Smooth muscle cell (in vitro differentiated cells): ENCODE measurements at regions not wholly inside any gene's neighbourhood (a gene's known extent, or its start where the extent isn't known, plus 50 kb on each side); places are given as distances from the start of the nearest gene placed in this dataset.

Source experiments
- DNase-seq: peaks from one replicate; lab custom pipeline; 2025; ENCODE audit not compliant: unreplicated experiment; lab: John Stamatoyannopoulos, UW
- H2AFZ ChIP-seq: fragments of 200-600 bp; sonication (generic); 2 replicates; pipeline ENCODE4 v1.6.0; 2016; ENCODE audit warnings: antibody characterized with exemption, low read depth, mild to moderate bottlenecking
- H3F3A ChIP-seq: fragments of 200-600 bp; sonication (generic); 2 replicates; pipeline ENCODE4 v1.6.0; 2017; ENCODE audit warnings: antibody characterized with exemption, low read depth
- H3K27ac ChIP-seq: fragments of 200-600 bp; sonication (generic); 2 replicates; pipeline ENCODE4 v1.5.1; 2016; ENCODE audit warnings: low read depth, mild to moderate bottlenecking
- H3K27me3 ChIP-seq: fragments of 200-600 bp; sonication (generic); 2 replicates; pipeline ENCODE4 v1.6.1; 2016; ENCODE audit warnings: low read depth, mild to moderate bottlenecking
- H3K36me3 ChIP-seq: fragments of 200-600 bp; sonication (generic); 2 replicates; pipeline ENCODE4 v1.5.1; 2016; ENCODE audit warnings: low read depth
- H3K4me1 ChIP-seq: fragments of 200-600 bp; sonication (generic); 2 replicates; pipeline ENCODE4 v1.5.1; 2016; ENCODE audit warnings: low read depth
- H3K4me2 ChIP-seq: fragments of 200-600 bp; sonication (generic); 2 replicates; pipeline ENCODE4 v1.6.0; 2016; ENCODE audit warnings: mild to moderate bottlenecking
- H3K4me3 ChIP-seq: fragments of 200-600 bp; sonication (generic); 2 replicates; pipeline ENCODE4 v1.5.1; 2016; ENCODE audit warnings: mild to moderate bottlenecking
- H3K79me2 ChIP-seq: fragments of 200-600 bp; sonication (generic); 2 replicates; pipeline ENCODE4 v1.6.0; 2016; ENCODE audit warnings: low read depth, mild to moderate bottlenecking
- H3K9ac ChIP-seq: fragments of 200-600 bp; sonication (generic); 2 replicates; pipeline ENCODE4 v1.6.0; 2016; ENCODE audit warnings: low read depth
- H3K9me3 ChIP-seq: fragments of 200-600 bp; sonication (generic); replicated peaks from 2 replicates; pipeline ENCODE4 v1.5.1; 2016; ENCODE audit warnings: low read depth
- H4K20me1 ChIP-seq: fragments of 200-600 bp; sonication (generic); 2 replicates; pipeline ENCODE4 v1.6.0; 2016; ENCODE audit warnings: low read depth
- WGBS: methylation state at CpG from one replicate; pipeline ENCODE4 v1.1.7; 2016; ENCODE audit warnings: low lambda C conversion rate; 5-methylcytosine and 5-hydroxymethylcytosine counted together
- TF ChIP-seq, protein P1 (sequence below): fragments of 200-600 bp; sonication (generic); IDR thresholded peaks from 2 replicates; pipeline ENCODE4 v1.5.1; 2017; ENCODE audit warnings: borderline replicate concordance, mild to moderate bottlenecking, antibody characterized with exemption; ENCODE audit not compliant: insufficient read depth, poor library complexity, severe bottlenecking

DNA sequence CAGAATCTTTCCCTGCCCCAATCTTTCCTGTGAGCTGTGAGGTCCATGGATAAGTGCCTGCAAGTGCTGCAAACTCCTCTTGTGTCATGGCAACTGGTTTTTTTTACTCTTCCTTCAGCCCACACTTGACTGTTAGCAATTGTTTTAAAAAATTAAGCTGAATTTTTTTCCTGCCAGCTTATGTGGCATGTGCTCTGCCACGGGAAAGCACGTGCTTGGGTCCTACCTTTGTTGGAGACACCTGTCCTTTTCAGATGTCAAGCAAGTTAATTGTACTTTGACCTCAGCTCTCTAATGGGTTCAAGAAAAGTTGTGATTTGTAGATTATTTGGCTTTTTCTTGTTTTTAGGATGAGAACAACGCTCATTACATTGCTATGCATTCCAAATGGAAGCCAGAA is 398.5 kb downstream of the NUF2 start:
- 92% methylated on average over 3 of the region's 3 CpGs for WGBS
- Histone ChIP-seq H3K79me2 (no peaks in the 10 kb centered on the region), H4K20me1 (no peaks in the 10 kb centered on the region), H3K27ac (no peak overlapping the region), H3K27me3 (no peaks in the 10 kb centered on the region), H3K36me3 (no peaks in the 10 kb centered on the region), H3K9me3 (no peaks in the 10 kb centered on the region), H3K4me2 (no peak overlapping the region), H2AFZ (no peak overlapping the region), H3K9ac (no peak overlapping the region), H3K4me3 (no peak overlapping the region), H3K4me1 (no peaks in the 10 kb centered on the region), H3F3A (no peaks in the 10 kb centered on the region)
- TF ChIP-seq, protein P1, sequence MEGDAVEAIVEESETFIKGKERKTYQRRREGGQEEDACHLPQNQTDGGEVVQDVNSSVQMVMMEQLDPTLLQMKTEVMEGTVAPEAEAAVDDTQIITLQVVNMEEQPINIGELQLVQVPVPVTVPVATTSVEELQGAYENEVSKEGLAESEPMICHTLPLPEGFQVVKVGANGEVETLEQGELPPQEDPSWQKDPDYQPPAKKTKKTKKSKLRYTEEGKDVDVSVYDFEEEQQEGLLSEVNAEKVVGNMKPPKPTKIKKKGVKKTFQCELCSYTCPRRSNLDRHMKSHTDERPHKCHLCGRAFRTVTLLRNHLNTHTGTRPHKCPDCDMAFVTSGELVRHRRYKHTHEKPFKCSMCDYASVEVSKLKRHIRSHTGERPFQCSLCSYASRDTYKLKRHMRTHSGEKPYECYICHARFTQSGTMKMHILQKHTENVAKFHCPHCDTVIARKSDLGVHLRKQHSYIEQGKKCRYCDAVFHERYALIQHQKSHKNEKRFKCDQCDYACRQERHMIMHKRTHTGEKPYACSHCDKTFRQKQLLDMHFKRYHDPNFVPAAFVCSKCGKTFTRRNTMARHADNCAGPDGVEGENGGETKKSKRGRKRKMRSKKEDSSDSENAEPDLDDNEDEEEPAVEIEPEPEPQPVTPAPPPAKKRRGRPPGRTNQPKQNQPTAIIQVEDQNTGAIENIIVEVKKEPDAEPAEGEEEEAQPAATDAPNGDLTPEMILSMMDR = no peak
- no peak for DNase-seq

DNA sequence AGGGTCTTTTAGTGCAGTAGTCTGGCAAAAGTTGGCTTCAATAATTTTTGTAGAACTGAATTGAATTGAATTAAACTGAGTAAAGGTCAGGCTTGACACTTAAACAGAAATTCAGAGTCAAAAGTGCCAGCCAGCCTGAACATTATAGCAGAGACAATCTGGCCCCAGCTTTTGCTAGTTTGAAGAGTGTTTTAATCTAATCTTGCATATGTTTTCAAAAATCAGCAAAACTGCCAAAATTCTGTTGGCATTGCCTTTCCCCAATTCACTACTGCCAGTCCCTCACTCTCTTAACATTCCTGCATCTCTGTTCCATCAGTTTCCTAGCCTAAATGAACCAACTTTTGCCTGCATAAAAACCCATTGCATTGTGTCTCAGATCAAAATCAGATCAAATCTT is 403.8 kb downstream of the NUF2 start:
- no peak for DNase-seq
- TF ChIP-seq, protein P1 = no peak
- Histone ChIP-seq H3K36me3 (no peaks in the 10 kb centered on the region), H3K4me1 (no peaks in the 10 kb centered on the region), H3K9me3 (no peaks in the 10 kb centered on the region), H3K9ac (no peak overlapping the region), H2AFZ (no peak overlapping the region), H3K4me2 (no peak overlapping the region), H3K4me3 (no peak overlapping the region), H3F3A (no peaks in the 10 kb centered on the region), H3K27ac (no peak overlapping the region), H3K79me2 (no peaks in the 10 kb centered on the region), H4K20me1 (no peaks in the 10 kb centered on the region), H3K27me3 (no peaks in the 10 kb centered on the region)

DNA sequence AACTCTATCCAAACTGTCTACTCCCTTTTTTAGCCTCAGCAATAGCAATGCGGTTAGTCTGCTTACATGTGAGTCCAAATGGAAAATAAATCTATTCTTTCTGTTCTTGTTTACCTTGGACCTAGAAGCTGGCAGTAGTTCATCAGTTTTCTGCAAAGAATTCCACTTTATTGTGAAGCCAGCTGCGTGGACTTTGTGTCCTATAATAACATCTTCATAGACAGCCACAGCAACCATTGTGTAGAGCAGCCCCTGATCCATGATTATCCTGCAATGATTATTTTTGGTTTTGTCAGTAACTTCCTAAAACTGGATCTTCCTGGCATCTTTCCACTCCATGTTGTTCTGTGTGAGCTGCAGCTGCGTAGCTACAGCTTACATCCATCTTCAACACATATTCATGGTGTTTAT is 408.7 kb downstream of the NUF2 start:
- H3K9me3 ChIP-seq = no peaks in the 10 kb centered on the region
- H3K36me3 ChIP-seq = no peaks in the 10 kb centered on the region
- H3K79me2 ChIP-seq = no peaks in the 10 kb centered on the region
- no peaks in the 10 kb centered on the region for H3F3A ChIP-seq
- no peak overlapping the region for H3K9ac ChIP-seq
- H3K4me3 ChIP-seq = no peak overlapping the region
- no peak for DNase-seq
- H3K27me3 ChIP-seq = no peaks in the 10 kb centered on the region
- H4K20me1 ChIP-seq = no peaks in the 10 kb centered on the region
- no peaks in the 10 kb centered on the region for H3K4me1 ChIP-seq
- H3K27ac ChIP-seq = no peak overlapping the region
- WGBS = 90% methylated on average over 3 of the region's 3 CpGs
- TF ChIP-seq, protein P1 = no peak
- no peak overlapping the region for H2AFZ ChIP-seq
- no peak overlapping the region for H3K4me2 ChIP-seq

DNA sequence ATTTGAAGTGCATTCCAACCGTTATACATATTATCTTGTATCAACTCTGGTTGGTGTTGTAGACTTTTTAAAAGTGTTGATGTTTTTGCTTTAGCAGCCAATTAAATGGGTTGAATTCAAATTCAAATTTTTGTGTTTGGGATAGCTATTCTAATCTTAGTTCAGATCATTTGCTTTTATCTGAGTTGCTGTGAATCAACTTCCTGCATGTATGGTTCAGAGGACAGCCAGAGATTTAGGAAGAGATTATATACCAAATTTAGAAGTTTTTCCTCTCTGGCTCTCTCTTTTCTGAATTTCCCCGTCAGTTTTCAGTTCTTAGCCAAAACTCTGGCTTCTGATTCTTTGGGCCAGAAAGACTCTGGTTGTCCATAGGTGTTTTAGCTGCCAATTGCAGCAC is 415.5 kb downstream of the NUF2 start:
- Histone ChIP-seq H3K4me3 (no peak overlapping the region), H4K20me1 (no peaks in the 10 kb centered on the region), H3K27me3 (no peaks in the 10 kb centered on the region), H3K4me2 (no peak overlapping the region), H3K27ac (no peak overlapping the region), H3K36me3 (no peaks in the 10 kb centered on the region), H3K79me2 (no peaks in the 10 kb centered on the region), H3F3A (no peaks in the 10 kb centered on the region), H3K9me3 (no peaks in the 10 kb centered on the region), H3K4me1 (no peaks in the 10 kb centered on the region), H3K9ac (no peak overlapping the region), H2AFZ (peak overlapping the region; percentile 21)
- DNase-seq = no peak
- WGBS = 17% methylated on average over 2 of the region's 2 CpGs
- TF ChIP-seq, protein P1 = no peak
